ENCODE measurements at regions not wholly inside any gene's neighbourhood (a gene's known extent, or its start where the extent isn't known, plus 50 kb on each side); places are given as distances from the start of the nearest gene placed in this dataset.

- Histone ChIP-seq H3K27me3 (ENCODE audit: control insufficient read depth in 1 of 2, insufficient read depth in 2 of 2, low read length in 2 of 2) (no peaks in the 10 kb centered on the region), H3K9me3 (ENCODE audit: control insufficient read depth in 2 of 2, insufficient read depth in 1 of 2, low read depth in 1 of 2, low read length in 1 of 2) (no peaks in the 10 kb centered on the region), H3K4me3 (ENCODE audit: low read depth in 1 of 2, low read length in 2 of 2) (no peak overlapping the region), H3K4me1 (ENCODE audit: control insufficient read depth in 2 of 2, insufficient read depth in 2 of 2, low read length in 1 of 2) (peaks cover 2% of the 10 kb centered on the region in 2 donors), H3K27ac (ENCODE audit: low read depth in 2 of 2, low read length in 1 of 2) (no peak overlapping the region), H3K36me3 (ENCODE audit: control insufficient read depth in 2 of 2, insufficient read depth in 2 of 2, low read length in 1 of 2) (no peaks in the 10 kb centered on the region)
- WGBS, 2 donors, result 87 to 88% methylated on average over 11 of the region's 11 CpGs
Observed at GRCh38 chr13:99659866-99660554, 158.7 kb downstream of the TM9SF2 start.

- H3K4me3 ChIP-seq (ENCODE audit: low read depth in 1 of 2, low read length in 2 of 2), result no peak overlapping the region
- no peaks in the 10 kb centered on the region for H3K27me3 ChIP-seq (ENCODE audit: control insufficient read depth in 1 of 2, insufficient read depth in 2 of 2, low read length in 2 of 2)
- H3K4me1 ChIP-seq (ENCODE audit: control insufficient read depth in 2 of 2, insufficient read depth in 2 of 2, low read length in 1 of 2), result peaks cover 2% of the 10 kb centered on the region in 2 donors
- WGBS, 2 donors, result 79 to 85% methylated on average over 3 of the region's 3 CpGs
- H3K36me3 ChIP-seq (ENCODE audit: control insufficient read depth in 2 of 2, insufficient read depth in 2 of 2, low read length in 1 of 2), result no peaks in the 10 kb centered on the region
- H3K9me3 ChIP-seq (ENCODE audit: control insufficient read depth in 2 of 2, insufficient read depth in 1 of 2, low read depth in 1 of 2, low read length in 1 of 2), result no peaks in the 10 kb centered on the region
- no peak overlapping the region for H3K27ac ChIP-seq (ENCODE audit: low read depth in 2 of 2, low read length in 1 of 2)
Observed at GRCh38 chr13:99659226-99659625, 158.0 kb downstream of the TM9SF2 start.

GRCh38 chr13:99658261-99658991 is 157.2 kb downstream of the TM9SF2 start:
- H3K9me3 ChIP-seq (ENCODE audit: control insufficient read depth in 2 of 2, insufficient read depth in 1 of 2, low read depth in 1 of 2, low read length in 1 of 2), result no peaks in the 10 kb centered on the region
- peak overlapping the region; percentile 27 to 38 for H3K4me3 ChIP-seq (ENCODE audit: low read depth in 1 of 2, low read length in 2 of 2)
- peak overlapping the region; percentile 72 to 90 for H3K27ac ChIP-seq (ENCODE audit: low read depth in 2 of 2, low read length in 1 of 2)
- H3K27me3 ChIP-seq (ENCODE audit: control insufficient read depth in 1 of 2, insufficient read depth in 2 of 2, low read length in 2 of 2), result no peaks in the 10 kb centered on the region
- 14 to 16% methylated on average over 25 to 26 of the region's 26 CpGs for WGBS, 2 donors
- H3K4me1 ChIP-seq (ENCODE audit: control insufficient read depth in 2 of 2, insufficient read depth in 2 of 2, low read length in 1 of 2), result peaks cover 2% of the 10 kb centered on the region in 2 donors
- no peaks in the 10 kb centered on the region for H3K36me3 ChIP-seq (ENCODE audit: control insufficient read depth in 2 of 2, insufficient read depth in 2 of 2, low read length in 1 of 2)

GRCh38 chr13:99657848-99658260 is 156.6 kb downstream of the TM9SF2 start:
- Histone ChIP-seq H3K36me3 (ENCODE audit: control insufficient read depth in 2 of 2, insufficient read depth in 2 of 2, low read length in 1 of 2) (no peaks in the 10 kb centered on the region), H3K27me3 (ENCODE audit: control insufficient read depth in 1 of 2, insufficient read depth in 2 of 2, low read length in 2 of 2) (no peaks in the 10 kb centered on the region), H3K4me3 (ENCODE audit: low read depth in 1 of 2, low read length in 2 of 2) (peak overlapping the region; percentile 27 to 38), H3K27ac (ENCODE audit: low read depth in 2 of 2, low read length in 1 of 2) (peak overlapping the region; percentile 72 to 90), H3K4me1 (ENCODE audit: control insufficient read depth in 2 of 2, insufficient read depth in 2 of 2, low read length in 1 of 2) (peaks cover 2% of the 10 kb centered on the region in 2 donors), H3K9me3 (ENCODE audit: control insufficient read depth in 2 of 2, insufficient read depth in 1 of 2, low read depth in 1 of 2, low read length in 1 of 2) (no peaks in the 10 kb centered on the region)
- 32 to 34% methylated on average over 29 of the region's 29 CpGs for WGBS, 2 donors

- no peaks in the 10 kb centered on the region for H3K36me3 ChIP-seq (ENCODE audit: control insufficient read depth in 2 of 2, insufficient read depth in 2 of 2, low read length in 1 of 2)
- no peaks in the 10 kb centered on the region for H3K27me3 ChIP-seq (ENCODE audit: control insufficient read depth in 1 of 2, insufficient read depth in 2 of 2, low read length in 2 of 2)
- no peak overlapping the region for H3K27ac ChIP-seq (ENCODE audit: low read depth in 2 of 2, low read length in 1 of 2)
- no peaks in the 10 kb centered on the region for H3K9me3 ChIP-seq (ENCODE audit: control insufficient read depth in 2 of 2, insufficient read depth in 1 of 2, low read depth in 1 of 2, low read length in 1 of 2)
- no peak overlapping the region for H3K4me3 ChIP-seq (ENCODE audit: low read depth in 1 of 2, low read length in 2 of 2)
- peaks cover 2 to 5% of the 10 kb centered on the region in 2 donors for H3K4me1 ChIP-seq (ENCODE audit: control insufficient read depth in 2 of 2, insufficient read depth in 2 of 2, low read length in 1 of 2)
- 80 to 84% methylated on average over 6 of the region's 6 CpGs for WGBS, 2 donors
Observed at GRCh38 chr13:99656844-99657381, 155.6 kb downstream of the TM9SF2 start.

- H3K27ac ChIP-seq (ENCODE audit: low read depth in 2 of 2, low read length in 1 of 2), result no peak overlapping the region
- H3K27me3 ChIP-seq (ENCODE audit: control insufficient read depth in 1 of 2, insufficient read depth in 2 of 2, low read length in 2 of 2), result no peaks in the 10 kb centered on the region
- H3K9me3 ChIP-seq (ENCODE audit: control insufficient read depth in 2 of 2, insufficient read depth in 1 of 2, low read depth in 1 of 2, low read length in 1 of 2), result no peaks in the 10 kb centered on the region
- peaks cover 2 to 6% of the 10 kb centered on the region in 2 donors for H3K4me1 ChIP-seq (ENCODE audit: control insufficient read depth in 2 of 2, insufficient read depth in 2 of 2, low read length in 1 of 2)
- H3K36me3 ChIP-seq (ENCODE audit: control insufficient read depth in 2 of 2, insufficient read depth in 2 of 2, low read length in 1 of 2), result no peaks in the 10 kb centered on the region
- H3K4me3 ChIP-seq (ENCODE audit: low read depth in 1 of 2, low read length in 2 of 2), result no peak overlapping the region
- 11 to 13% methylated on average over 8 of the region's 8 CpGs for WGBS, 2 donors
Observed at GRCh38 chr13:99656092-99656745, 154.9 kb downstream of the TM9SF2 start.

- Histone ChIP-seq H3K36me3 (ENCODE audit: control insufficient read depth in 2 of 2, insufficient read depth in 2 of 2, low read length in 1 of 2) (no peaks in the 10 kb centered on the region), H3K4me3 (ENCODE audit: low read depth in 1 of 2, low read length in 2 of 2) (no peak overlapping the region), H3K4me1 (ENCODE audit: control insufficient read depth in 2 of 2, insufficient read depth in 2 of 2, low read length in 1 of 2) (peaks cover 2 to 6% of the 10 kb centered on the region in 2 donors), H3K9me3 (ENCODE audit: control insufficient read depth in 2 of 2, insufficient read depth in 1 of 2, low read depth in 1 of 2, low read length in 1 of 2) (no peaks in the 10 kb centered on the region), H3K27ac (ENCODE audit: low read depth in 2 of 2, low read length in 1 of 2) (peak overlapping the region; percentile 40 to 87), H3K27me3 (ENCODE audit: control insufficient read depth in 1 of 2, insufficient read depth in 2 of 2, low read length in 2 of 2) (no peaks in the 10 kb centered on the region)
- WGBS, 2 donors, result 68% methylated on average over 17 of the region's 17 CpGs
Observed at GRCh38 chr13:99655351-99656091, 154.2 kb downstream of the TM9SF2 start.

GRCh38 chr13:99654076-99654475 is 152.8 kb downstream of the TM9SF2 start:
- 83 to 90% methylated on average over 4 of the region's 4 CpGs for WGBS, 2 donors
- Histone ChIP-seq H3K9me3 (ENCODE audit: control insufficient read depth in 2 of 2, insufficient read depth in 1 of 2, low read depth in 1 of 2, low read length in 1 of 2) (no peaks in the 10 kb centered on the region), H3K4me1 (ENCODE audit: control insufficient read depth in 2 of 2, insufficient read depth in 2 of 2, low read length in 1 of 2) (peaks cover 2 to 6% of the 10 kb centered on the region in 2 donors), H3K36me3 (ENCODE audit: control insufficient read depth in 2 of 2, insufficient read depth in 2 of 2, low read length in 1 of 2) (no peaks in the 10 kb centered on the region), H3K27ac (ENCODE audit: low read depth in 2 of 2, low read length in 1 of 2) (no peak overlapping the region), H3K4me3 (ENCODE audit: low read depth in 1 of 2, low read length in 2 of 2) (no peak overlapping the region), H3K27me3 (ENCODE audit: control insufficient read depth in 1 of 2, insufficient read depth in 2 of 2, low read length in 2 of 2) (no peaks in the 10 kb centered on the region)

GRCh38 chr13:99653526-99653925 is 152.3 kb downstream of the TM9SF2 start:
- 62 to 68% methylated on average over 2 of the region's 2 CpGs for WGBS, 2 donors
- Histone ChIP-seq H3K4me3 (ENCODE audit: low read depth in 1 of 2, low read length in 2 of 2) (no peak overlapping the region), H3K27ac (ENCODE audit: low read depth in 2 of 2, low read length in 1 of 2) (no peak overlapping the region)

More at GRCh38 chr13:99653526-99653925, 152.3 kb downstream of the TM9SF2 start:
- Histone ChIP-seq H3K4me1 (ENCODE audit: control insufficient read depth in 2 of 2, insufficient read depth in 2 of 2, low read length in 1 of 2) (peaks cover 2 to 6% of the 10 kb centered on the region in 2 donors), H3K9me3 (ENCODE audit: control insufficient read depth in 2 of 2, insufficient read depth in 1 of 2, low read depth in 1 of 2, low read length in 1 of 2) (no peaks in the 10 kb centered on the region), H3K36me3 (ENCODE audit: control insufficient read depth in 2 of 2, insufficient read depth in 2 of 2, low read length in 1 of 2) (no peaks in the 10 kb centered on the region), H3K27me3 (ENCODE audit: control insufficient read depth in 1 of 2, insufficient read depth in 2 of 2, low read length in 2 of 2) (no peaks in the 10 kb centered on the region)
